OCI-LY1 (cell line): ENCODE measurements at regions not wholly inside any gene's neighbourhood (a gene's known extent, or its start where the extent isn't known, plus 50 kb on each side); places are given as distances from the start of the nearest gene placed in this dataset.

Source experiments
- H2AFZ ChIP-seq: fragments of 200-600 bp; sonication (generic), shearing (Covaris generic); 2 replicates; pipeline ENCODE4 v1.6.0; 2014; ENCODE audit warnings: antibody characterized with exemption, mild to moderate bottlenecking, low read length
- H3F3A ChIP-seq: fragments of 200-600 bp; sonication (generic), shearing (Covaris generic); 2 replicates; pipeline ENCODE4 v1.6.0; 2014; ENCODE audit warnings: mild to moderate bottlenecking, antibody characterized with exemption, low read length, moderate library complexity; ENCODE audit not compliant: insufficient read depth
- H3K27ac ChIP-seq: fragments of 200-600 bp; sonication (generic); 2 replicates; pipeline ENCODE4 v1.5.1; 2014; ENCODE audit warnings: low read length, mixed run types, mild to moderate bottlenecking, low read depth; ENCODE audit not compliant: poor library complexity, severe bottlenecking
- H3K27me3 ChIP-seq: fragments of 200-600 bp; sonication (generic); 2 replicates; pipeline ENCODE4 v1.6.0; 2014; ENCODE audit warnings: antibody characterized with exemption, mild to moderate bottlenecking, low read length, moderate library complexity; ENCODE audit not compliant: insufficient read depth
- H3K36me3 ChIP-seq: fragments of 200-600 bp; sonication (generic); 2 replicates; pipeline ENCODE4 v1.6.1; 2014; ENCODE audit warnings: mild to moderate bottlenecking, antibody characterized with exemption, low read length, moderate library complexity, mixed read lengths; ENCODE audit not compliant: insufficient read depth
- H3K4me1 ChIP-seq: fragments of 200-600 bp; sonication (generic); 2 replicates; pipeline ENCODE4 v1.5.1; 2014; ENCODE audit warnings: mild to moderate bottlenecking, low read length, moderate library complexity; ENCODE audit not compliant: insufficient read depth, severe bottlenecking
- H3K4me2 ChIP-seq: fragments of 200-600 bp; sonication (generic), shearing (Covaris generic); 2 replicates; pipeline ENCODE4 v1.6.1; 2014; ENCODE audit warnings: low read length
- H3K4me3 ChIP-seq: fragments of 200-600 bp; sonication (generic); 2 replicates; pipeline ENCODE4 v1.5.1; 2014; ENCODE audit warnings: low read length, low read depth, mild to moderate bottlenecking, mixed read lengths; ENCODE audit not compliant: poor library complexity, severe bottlenecking
- H3K79me2 ChIP-seq: fragments of 200-600 bp; shearing (Covaris generic); 2 replicates; pipeline ENCODE4 v1.6.1; 2016; ENCODE audit warnings: mixed run types, low read length, mixed read lengths; ENCODE audit not compliant: insufficient read depth
- H3K9ac ChIP-seq: fragments of 200-600 bp; sonication (generic), shearing (Covaris generic); 2 replicates; pipeline ENCODE4 v1.6.1; 2014; ENCODE audit warnings: mild to moderate bottlenecking, low read length, mixed read lengths
- H3K9me2 ChIP-seq: fragments of 200-600 bp; sonication (generic), shearing (Covaris generic); 2 replicates; pipeline ENCODE4 v1.6.1; 2014; ENCODE audit warnings: low read depth, mild to moderate bottlenecking, low read length, mixed read lengths
- H3K9me3 ChIP-seq: fragments of 200-600 bp; shearing (Covaris generic); 2 replicates; pipeline ENCODE4 v1.6.1; 2014; ENCODE audit warnings: low read length, mixed read lengths
- H4K20me1 ChIP-seq: fragments of 200-600 bp; sonication (generic), shearing (Covaris generic); 2 replicates; pipeline ENCODE4 v1.6.0; 2016; ENCODE audit warnings: mild to moderate bottlenecking, low read length; ENCODE audit not compliant: insufficient read depth
- EZH2 ChIP-seq: fragments of 200-600 bp; sonication (generic), shearing (Covaris generic); IDR thresholded peaks from 2 replicates; pipeline ENCODE4 v1.8.0; 2017; ENCODE audit warnings: borderline replicate concordance, mixed run types, mild to moderate bottlenecking, antibody characterized with exemption, low read length, moderate library complexity, mixed read lengths
- TF ChIP-seq, protein P1 (sequence below): fragments of 200-600 bp; sonication (generic), shearing (Covaris generic); IDR thresholded peaks from 2 replicates; pipeline ENCODE4 v1.5.1; 2017; ENCODE audit warnings: mild to moderate bottlenecking, antibody characterized with exemption, low read length, moderate library complexity, mixed read lengths

DNA sequence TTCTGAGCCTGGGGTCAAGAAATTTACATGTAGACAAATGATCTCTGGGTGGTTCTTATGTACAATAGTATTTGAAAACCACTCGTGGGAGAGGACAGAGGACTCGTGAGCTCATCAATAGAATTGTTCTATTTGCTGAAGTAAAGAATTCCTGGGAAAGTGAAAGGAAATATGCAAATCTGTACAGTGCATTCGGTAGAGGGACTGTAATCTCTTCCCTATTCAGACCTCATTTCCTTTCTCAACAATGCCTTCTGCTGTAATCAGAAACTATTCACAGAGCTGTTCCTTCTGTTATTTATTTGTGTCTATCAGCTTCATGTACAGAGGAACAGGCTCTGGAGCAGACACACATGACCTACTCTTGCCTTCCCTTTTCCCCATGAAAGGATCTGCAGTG, 709.4 kb upstream of the KIRREL3 start:
- no peaks in the 10 kb centered on the region for H3K79me2 ChIP-seq
- no peaks in the 10 kb centered on the region for H3K9me3 ChIP-seq
- no peak overlapping the region for H3K27ac ChIP-seq
- H2AFZ ChIP-seq: no peak overlapping the region
- no peaks in the 10 kb centered on the region for H3F3A ChIP-seq
- no peaks in the 10 kb centered on the region for H4K20me1 ChIP-seq
- TF ChIP-seq, protein P1, sequence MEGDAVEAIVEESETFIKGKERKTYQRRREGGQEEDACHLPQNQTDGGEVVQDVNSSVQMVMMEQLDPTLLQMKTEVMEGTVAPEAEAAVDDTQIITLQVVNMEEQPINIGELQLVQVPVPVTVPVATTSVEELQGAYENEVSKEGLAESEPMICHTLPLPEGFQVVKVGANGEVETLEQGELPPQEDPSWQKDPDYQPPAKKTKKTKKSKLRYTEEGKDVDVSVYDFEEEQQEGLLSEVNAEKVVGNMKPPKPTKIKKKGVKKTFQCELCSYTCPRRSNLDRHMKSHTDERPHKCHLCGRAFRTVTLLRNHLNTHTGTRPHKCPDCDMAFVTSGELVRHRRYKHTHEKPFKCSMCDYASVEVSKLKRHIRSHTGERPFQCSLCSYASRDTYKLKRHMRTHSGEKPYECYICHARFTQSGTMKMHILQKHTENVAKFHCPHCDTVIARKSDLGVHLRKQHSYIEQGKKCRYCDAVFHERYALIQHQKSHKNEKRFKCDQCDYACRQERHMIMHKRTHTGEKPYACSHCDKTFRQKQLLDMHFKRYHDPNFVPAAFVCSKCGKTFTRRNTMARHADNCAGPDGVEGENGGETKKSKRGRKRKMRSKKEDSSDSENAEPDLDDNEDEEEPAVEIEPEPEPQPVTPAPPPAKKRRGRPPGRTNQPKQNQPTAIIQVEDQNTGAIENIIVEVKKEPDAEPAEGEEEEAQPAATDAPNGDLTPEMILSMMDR: no peak
- no peak for TF ChIP-seq EZH2
- H3K9me2 ChIP-seq: no peaks in the 10 kb centered on the region
- H3K27me3 ChIP-seq: no peaks in the 10 kb centered on the region
- no peaks in the 10 kb centered on the region for H3K36me3 ChIP-seq
- no peak overlapping the region for H3K4me3 ChIP-seq
- no peaks in the 10 kb centered on the region for H3K4me1 ChIP-seq
- no peak overlapping the region for H3K4me2 ChIP-seq
- no peak overlapping the region for H3K9ac ChIP-seq

- no peak overlapping the region for H3K27ac ChIP-seq
- no peaks in the 10 kb centered on the region for H3K4me1 ChIP-seq
- H3K27me3 ChIP-seq: no peaks in the 10 kb centered on the region
- H3K4me2 ChIP-seq: no peak overlapping the region
- H3K9me3 ChIP-seq: no peaks in the 10 kb centered on the region
- no peaks in the 10 kb centered on the region for H3F3A ChIP-seq
- H3K79me2 ChIP-seq: no peaks in the 10 kb centered on the region
- H3K9me2 ChIP-seq: no peaks in the 10 kb centered on the region
- no peaks in the 10 kb centered on the region for H3K36me3 ChIP-seq
- no peaks in the 10 kb centered on the region for H4K20me1 ChIP-seq
- no peak overlapping the region for H3K9ac ChIP-seq
- no peak overlapping the region for H3K4me3 ChIP-seq
- no peak for TF ChIP-seq EZH2
- TF ChIP-seq, protein P1: no peak
- H2AFZ ChIP-seq: no peak overlapping the region
Observed at GRCh38 chr11:127693686-127694085, 693.1 kb upstream of the KIRREL3 start.

DNA sequence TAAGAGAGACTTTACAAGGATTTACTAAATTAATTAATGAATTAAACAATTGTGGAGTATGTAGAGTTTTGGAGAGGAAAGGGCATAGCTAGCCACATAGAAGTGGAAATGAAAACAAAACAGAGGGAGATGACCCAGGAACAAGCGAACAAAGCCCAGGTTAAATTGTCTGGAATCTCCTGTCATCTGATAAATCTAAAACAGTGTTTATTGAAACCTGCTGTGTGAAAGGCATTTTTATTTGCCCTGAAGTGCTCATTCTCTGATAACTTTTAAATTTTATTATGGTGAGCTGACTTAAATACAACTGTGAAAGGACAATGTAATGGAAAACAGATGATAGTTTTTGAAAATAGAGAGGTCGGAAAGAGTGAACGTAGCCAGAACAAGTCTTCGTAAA, 682.8 kb upstream of the KIRREL3 start:
- no peak overlapping the region for H3K4me3 ChIP-seq
- TF ChIP-seq EZH2: no peak
- TF ChIP-seq, protein P1: no peak
- H3K27ac ChIP-seq: no peak overlapping the region
- no peaks in the 10 kb centered on the region for H3K9me2 ChIP-seq
- H3K4me1 ChIP-seq: no peaks in the 10 kb centered on the region
- H4K20me1 ChIP-seq: no peaks in the 10 kb centered on the region
- no peak overlapping the region for H3K4me2 ChIP-seq
- H3K27me3 ChIP-seq: no peaks in the 10 kb centered on the region
- H3K36me3 ChIP-seq: no peaks in the 10 kb centered on the region
- H3F3A ChIP-seq: no peaks in the 10 kb centered on the region
- H3K9ac ChIP-seq: no peak overlapping the region
- H3K9me3 ChIP-seq: no peaks in the 10 kb centered on the region
- no peak overlapping the region for H2AFZ ChIP-seq
- no peaks in the 10 kb centered on the region for H3K79me2 ChIP-seq
